ENCODE measurements at regions not wholly inside any gene's neighbourhood (a gene's known extent, or its start where the extent isn't known, plus 50 kb on each side); places are given as distances from the start of the nearest gene placed in this dataset.

- H2BK120ac ChIP-seq (ENCODE audit: low read depth, low read length, poor library complexity, severe bottlenecking): no peak overlapping the region
- H2BK15ac ChIP-seq (ENCODE audit: low read depth, low read length): no peak overlapping the region
- no peak overlapping the region for H3K9ac ChIP-seq (ENCODE audit: extremely low read depth, insufficient read length, low read length)
- H2AFZ ChIP-seq (ENCODE audit: low read length): no peak overlapping the region
- no peaks in the 10 kb centered on the region for H3K79me2 ChIP-seq (ENCODE audit: insufficient read depth, low read length)
- no peak overlapping the region for H3T11ph ChIP-seq (ENCODE audit: low read length)
- H3K79me1 ChIP-seq (ENCODE audit: insufficient read depth, low read depth, low read length, poor library complexity, severe bottlenecking): no peaks in the 10 kb centered on the region
- no peak overlapping the region for H4K5ac ChIP-seq (ENCODE audit: insufficient read length, low read depth, low read length)
- H2BK20ac ChIP-seq (ENCODE audit: low read depth, low read length, poor library complexity, severe bottlenecking): no peak overlapping the region
- no peaks in the 10 kb centered on the region for H3K9me3 Mint-ChIP-seq
- no peak overlapping the region for H2BK12ac ChIP-seq (ENCODE audit: insufficient read length, low read depth, low read length)
- no peak overlapping the region for H2BK5ac ChIP-seq (ENCODE audit: insufficient read length, low read length)
- no peak overlapping the region for H3K18ac ChIP-seq (ENCODE audit: insufficient read length, low read depth, low read length)
- H3K4me1 Mint-ChIP-seq: no peaks in the 10 kb centered on the region
- no peak overlapping the region for H3K14ac ChIP-seq (ENCODE audit: insufficient read depth, low read length)
- no peak overlapping the region for H2AK5ac ChIP-seq (ENCODE audit: insufficient read length, low read length)
- H3K4me3 Mint-ChIP-seq: no peak overlapping the region
- no CpG with 5 or more reads among the region's 1 CpG for WGBS (ENCODE audit: extremely low coverage, insufficient read length, low lambda C conversion rate)
- no peak overlapping the region for H4K8ac ChIP-seq (replicated peaks; ENCODE audit: insufficient read length, low read depth, low read length)
- DNase-seq: no peak
- no peak overlapping the region for H3K4me2 ChIP-seq (ENCODE audit: insufficient read depth, insufficient read length, low read length)
- no peaks in the 10 kb centered on the region for H3K9me3 ChIP-seq (ENCODE audit: control insufficient read depth, low read depth, low read length)
- no peak overlapping the region for H3K27ac Mint-ChIP-seq
- no peak overlapping the region for H4K91ac ChIP-seq (ENCODE audit: insufficient read length, low read depth, low read length)
- no peaks in the 10 kb centered on the region for H3K4me1 ChIP-seq (ENCODE audit: insufficient read depth, low read length)
- H3K27me3 ChIP-seq (ENCODE audit: insufficient read depth, low read length): no peaks in the 10 kb centered on the region
- H3K27me3 Mint-ChIP-seq (ENCODE audit: low read depth): no peaks in the 10 kb centered on the region
- no peaks in the 10 kb centered on the region for H3K36me3 Mint-ChIP-seq (ENCODE audit: insufficient read depth in 1 of 3, low read depth in 3 of 3)
- no peaks in the 10 kb centered on the region for H4K20me1 ChIP-seq (ENCODE audit: control insufficient read depth, insufficient read depth, insufficient read length)
- no peak overlapping the region for H3K23ac ChIP-seq (ENCODE audit: insufficient read length, low read depth, low read length)
- no peak overlapping the region for H3K4ac ChIP-seq (ENCODE audit: low read depth, low read length)
- no peaks in the 10 kb centered on the region for H3K23me2 ChIP-seq (ENCODE audit: insufficient read length, low read depth, low read length, poor library complexity, severe bottlenecking)
- no peak overlapping the region for H3K56ac ChIP-seq (ENCODE audit: insufficient read length, low read depth, low read length)
- TF ChIP-seq, protein P1, sequence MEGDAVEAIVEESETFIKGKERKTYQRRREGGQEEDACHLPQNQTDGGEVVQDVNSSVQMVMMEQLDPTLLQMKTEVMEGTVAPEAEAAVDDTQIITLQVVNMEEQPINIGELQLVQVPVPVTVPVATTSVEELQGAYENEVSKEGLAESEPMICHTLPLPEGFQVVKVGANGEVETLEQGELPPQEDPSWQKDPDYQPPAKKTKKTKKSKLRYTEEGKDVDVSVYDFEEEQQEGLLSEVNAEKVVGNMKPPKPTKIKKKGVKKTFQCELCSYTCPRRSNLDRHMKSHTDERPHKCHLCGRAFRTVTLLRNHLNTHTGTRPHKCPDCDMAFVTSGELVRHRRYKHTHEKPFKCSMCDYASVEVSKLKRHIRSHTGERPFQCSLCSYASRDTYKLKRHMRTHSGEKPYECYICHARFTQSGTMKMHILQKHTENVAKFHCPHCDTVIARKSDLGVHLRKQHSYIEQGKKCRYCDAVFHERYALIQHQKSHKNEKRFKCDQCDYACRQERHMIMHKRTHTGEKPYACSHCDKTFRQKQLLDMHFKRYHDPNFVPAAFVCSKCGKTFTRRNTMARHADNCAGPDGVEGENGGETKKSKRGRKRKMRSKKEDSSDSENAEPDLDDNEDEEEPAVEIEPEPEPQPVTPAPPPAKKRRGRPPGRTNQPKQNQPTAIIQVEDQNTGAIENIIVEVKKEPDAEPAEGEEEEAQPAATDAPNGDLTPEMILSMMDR (conservative IDR thresholded peaks at IDR 0.05): no peak
- no peak overlapping the region for H3K27ac ChIP-seq (ENCODE audit: insufficient read length, low read depth, low read length)
Measured at GRCh38 chr4:132918096-132918495, 231.0 kb upstream of the PCDH10 start.
